ENCODE measurements at regions not wholly inside any gene's neighbourhood (a gene's known extent, or its start where the extent isn't known, plus 50 kb on each side); places are given as distances from the start of the nearest gene placed in this dataset.

DNA sequence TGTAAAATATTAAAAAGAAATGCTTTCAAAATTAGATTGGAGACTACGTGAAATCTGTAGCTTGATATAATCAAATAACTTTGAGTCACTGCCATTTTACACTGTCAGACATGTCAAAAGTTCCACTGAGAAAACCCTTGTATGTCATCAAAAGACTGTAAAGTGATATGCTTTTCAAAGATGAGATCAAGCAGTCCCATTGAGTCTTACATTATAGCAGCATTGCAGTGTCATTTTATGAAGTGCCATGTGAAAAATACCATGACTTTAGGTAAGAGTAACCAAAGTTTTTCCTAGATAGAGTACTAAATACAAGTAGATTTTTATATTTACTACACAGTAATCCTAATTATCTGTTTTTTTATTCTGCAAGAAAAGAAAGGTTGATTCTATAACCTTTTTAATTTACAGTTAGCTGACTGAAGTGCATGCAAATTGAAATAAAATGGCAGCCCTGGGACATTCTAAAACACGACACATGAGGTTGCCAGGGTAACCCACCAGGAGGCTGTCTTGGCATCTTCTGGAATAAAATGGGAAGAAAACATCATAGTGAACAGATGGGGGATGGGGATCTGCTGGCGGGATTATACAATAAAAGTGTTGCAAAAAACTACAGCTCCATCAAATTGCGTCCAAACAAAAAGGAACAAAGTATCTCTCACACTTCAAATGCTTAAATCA, 91.3 kb upstream of the TMEM106B start:
- no peaks in the 10 kb centered on the region for H4K20me1 ChIP-seq (ENCODE audit: insufficient read depth)
- H3F3A ChIP-seq (ENCODE audit: insufficient read depth, low read length, poor library complexity, severe bottlenecking), result peaks cover 5% of the 10 kb centered on the region
- no peaks in the 10 kb centered on the region for H3K79me2 ChIP-seq (replicated peaks; ENCODE audit: insufficient read depth, low read length)
- no peaks in the 10 kb centered on the region for H3K9me2 ChIP-seq (ENCODE audit: insufficient read depth, low read length)
- TF ChIP-seq, protein P1, sequence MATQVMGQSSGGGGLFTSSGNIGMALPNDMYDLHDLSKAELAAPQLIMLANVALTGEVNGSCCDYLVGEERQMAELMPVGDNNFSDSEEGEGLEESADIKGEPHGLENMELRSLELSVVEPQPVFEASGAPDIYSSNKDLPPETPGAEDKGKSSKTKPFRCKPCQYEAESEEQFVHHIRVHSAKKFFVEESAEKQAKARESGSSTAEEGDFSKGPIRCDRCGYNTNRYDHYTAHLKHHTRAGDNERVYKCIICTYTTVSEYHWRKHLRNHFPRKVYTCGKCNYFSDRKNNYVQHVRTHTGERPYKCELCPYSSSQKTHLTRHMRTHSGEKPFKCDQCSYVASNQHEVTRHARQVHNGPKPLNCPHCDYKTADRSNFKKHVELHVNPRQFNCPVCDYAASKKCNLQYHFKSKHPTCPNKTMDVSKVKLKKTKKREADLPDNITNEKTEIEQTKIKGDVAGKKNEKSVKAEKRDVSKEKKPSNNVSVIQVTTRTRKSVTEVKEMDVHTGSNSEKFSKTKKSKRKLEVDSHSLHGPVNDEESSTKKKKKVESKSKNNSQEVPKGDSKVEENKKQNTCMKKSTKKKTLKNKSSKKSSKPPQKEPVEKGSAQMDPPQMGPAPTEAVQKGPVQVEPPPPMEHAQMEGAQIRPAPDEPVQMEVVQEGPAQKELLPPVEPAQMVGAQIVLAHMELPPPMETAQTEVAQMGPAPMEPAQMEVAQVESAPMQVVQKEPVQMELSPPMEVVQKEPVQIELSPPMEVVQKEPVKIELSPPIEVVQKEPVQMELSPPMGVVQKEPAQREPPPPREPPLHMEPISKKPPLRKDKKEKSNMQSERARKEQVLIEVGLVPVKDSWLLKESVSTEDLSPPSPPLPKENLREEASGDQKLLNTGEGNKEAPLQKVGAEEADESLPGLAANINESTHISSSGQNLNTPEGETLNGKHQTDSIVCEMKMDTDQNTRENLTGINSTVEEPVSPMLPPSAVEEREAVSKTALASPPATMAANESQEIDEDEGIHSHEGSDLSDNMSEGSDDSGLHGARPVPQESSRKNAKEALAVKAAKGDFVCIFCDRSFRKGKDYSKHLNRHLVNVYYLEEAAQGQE (IDR thresholded peaks at IDR 0.05; ENCODE audit: borderline replicate concordance), result peak; percentile 93
- TF ChIP-seq POLR2AphosphoS5 (IDR thresholded peaks at IDR 0.05) (peak; percentile 20), CTCF (IDR thresholded peaks at IDR 0.05; ENCODE audit: poor library complexity, severe bottlenecking) (peak; percentile 36), SMC3 (conservative IDR thresholded peaks at IDR 0.05; ENCODE audit: poor library complexity) (peak; percentile 54), EP300 (conservative IDR thresholded peaks at IDR 0.05; ENCODE audit: poor library complexity, severe bottlenecking) (peak; percentile 92), MXI1 (conservative IDR thresholded peaks at IDR 0.05; ENCODE audit: poor library complexity, severe bottlenecking) (peak; percentile 72), TAF1 (IDR thresholded peaks at IDR 0.05; ENCODE audit: low read depth) (no peak), RAD21 (conservative IDR thresholded peaks at IDR 0.05) (peak; percentile 59), EZH2 (IDR thresholded peaks at IDR 0.05; ENCODE audit: borderline replicate concordance, insufficient read depth, low read length, poor library complexity, severe bottlenecking) (no peak)
- peak overlapping the region; percentile 88 for H3K27ac ChIP-seq (ENCODE audit: low read length)
- no peaks in the 10 kb centered on the region for H3K9me3 ChIP-seq (ENCODE audit: low read length)
- peak overlapping the region; percentile 51 for H3K4me2 ChIP-seq (ENCODE audit: low read length)
- no peak overlapping the region for H2AFZ ChIP-seq (ENCODE audit: low read depth, low read length)
- no peaks in the 10 kb centered on the region for H3K36me3 ChIP-seq (ENCODE audit: insufficient read depth, low read length)
- no peaks in the 10 kb centered on the region for H3K27me3 ChIP-seq (ENCODE audit: insufficient read depth, low read depth, low read length)
- peak overlapping the region; percentile 50 for H3K4me3 ChIP-seq (ENCODE audit: low read length)
- H3K9ac ChIP-seq (ENCODE audit: low read length), result peak overlapping the region; percentile 45

GRCh38 chr7:12120632-12121031, 90.5 kb upstream of the TMEM106B start:
- H3K9me3 ChIP-seq (ENCODE audit: low read length), result no peaks in the 10 kb centered on the region
- H3K27ac ChIP-seq (ENCODE audit: low read length), result peak overlapping the region; percentile 88
- H3K79me2 ChIP-seq (replicated peaks; ENCODE audit: insufficient read depth, low read length), result no peaks in the 10 kb centered on the region
- H3K27me3 ChIP-seq (ENCODE audit: insufficient read depth, low read depth, low read length), result no peaks in the 10 kb centered on the region
- H2AFZ ChIP-seq (ENCODE audit: low read depth, low read length), result peak overlapping the region; percentile 43
- H3K9ac ChIP-seq (ENCODE audit: low read length), result peak overlapping the region; percentile 45
- H3F3A ChIP-seq (ENCODE audit: insufficient read depth, low read length, poor library complexity, severe bottlenecking), result peaks cover 5% of the 10 kb centered on the region
- TF ChIP-seq EP300 (conservative IDR thresholded peaks at IDR 0.05; ENCODE audit: poor library complexity, severe bottlenecking), result no peak
- no peak for TF ChIP-seq MXI1 (conservative IDR thresholded peaks at IDR 0.05; ENCODE audit: poor library complexity, severe bottlenecking)
- no peak for TF ChIP-seq EZH2 (IDR thresholded peaks at IDR 0.05; ENCODE audit: borderline replicate concordance, insufficient read depth, low read length, poor library complexity, severe bottlenecking)
- TF ChIP-seq RAD21 (conservative IDR thresholded peaks at IDR 0.05), result no peak
- H3K4me3 ChIP-seq (ENCODE audit: low read length), result peak overlapping the region; percentile 50
- no peaks in the 10 kb centered on the region for H3K9me2 ChIP-seq (ENCODE audit: insufficient read depth, low read length)
- H4K20me1 ChIP-seq (ENCODE audit: insufficient read depth), result no peaks in the 10 kb centered on the region
- peak overlapping the region; percentile 41 for H3K4me2 ChIP-seq (ENCODE audit: low read length)
- no peaks in the 10 kb centered on the region for H3K36me3 ChIP-seq (ENCODE audit: insufficient read depth, low read length)
